ENCODE measurements at regions not wholly inside any gene's neighbourhood (a gene's known extent, or its start where the extent isn't known, plus 50 kb on each side); places are given as distances from the start of the nearest gene placed in this dataset.

Small RNA genes in the stretch of these regions (small RNA-seq; reads per million reads assigned to genes)
- gene AC134878.1: 0 reads per million in 4 donors
- 0 reads per million in 4 donors for gene AC140113.1
- 0 reads per million in 4 donors for gene AC140113.2
- 0 reads per million in 4 donors for gene AC140113.3
- 0 reads per million in 4 donors for gene AC140113.4
- 0 reads per million in 4 donors for gene ANKRD20A6P

Measured in transverse colon (tissue), 4 donors.